K562 (cell line): ENCODE measurements at regions not wholly inside any gene's neighbourhood (a gene's known extent, or its start where the extent isn't known, plus 50 kb on each side); places are given as distances from the start of the nearest gene placed in this dataset.
A peak's percentile ranks its signal among the peaks of the same experiment; 100 is the strongest.

ENCODE experiments used
- ARHGAP35 ChIP-seq: fragments of 450-650 bp; IDR thresholded peaks from 2 replicates; pipeline ENCODE4 v1.6.1; 2018; ENCODE audit not compliant: partially characterized antibody
- ARID4B ChIP-seq: sonication (generic); formaldehyde crosslinking; IDR thresholded peaks from 2 replicates; pipeline ENCODE4 v1.8.0; 2022; ENCODE audit warnings: mild to moderate bottlenecking, missing genetic modification reagents
- CHD4 ChIP-seq: fragments of 200-600 bp; sonication (generic); IDR thresholded peaks from 3 replicates; pipeline ENCODE4 v1.6.1; 2012; ENCODE audit warnings: low read depth, mild to moderate bottlenecking, mixed read lengths, low read length, inconsistent platforms; ENCODE audit not compliant: insufficient read depth, insufficient replicate concordance, poor library complexity, severe bottlenecking
- ETV1 ChIP-seq: fragments of 450-650 bp; conservative IDR thresholded peaks from 2 replicates; pipeline ENCODE4 v1.6.1; 2016; ENCODE audit warnings: missing genetic modification characterization, control low read depth, low read depth, missing compliant biosample characterization
- HNRNPL ChIP-seq: fragments of 200-400 bp; formaldehyde crosslinking; IDR thresholded peaks from 2 replicates; pipeline ENCODE4 v1.6.1; 2017; ENCODE audit warnings: low read depth, mild to moderate bottlenecking, low read length
- KAT2B ChIP-seq: IDR thresholded peaks from one replicate; pipeline ENCODE4 v1.6.1; 2012; ENCODE audit warnings: low read depth, mild to moderate bottlenecking, control low read depth, inconsistent platforms, low read length, moderate library complexity
- MTF1 ChIP-seq: fragments of 250-450 bp; sonication (Bioruptor Pico); IDR thresholded peaks from 2 replicates; pipeline ENCODE4 v1.9.0; 2021; ENCODE audit warnings: moderate library complexity, mild to moderate bottlenecking, inconsistent platforms, borderline replicate concordance
- NR4A1 ChIP-seq, 2 experiments: fragments of 250-450 bp in 1 of 2; fragments of 450-650 bp in 1 of 2; sonication (Bioruptor Pico) in 1 of 2; IDR thresholded peaks; 2 replicates each; pipeline versions ENCODE4 v1.4.0 to v1.6.1; 2016 to 2020; ENCODE audit warnings: mild to moderate bottlenecking in 2 of 2, missing compliant biosample characterization in 1 of 2, missing genetic modification characterization in 1 of 2, moderate library complexity in 1 of 2
- RBBP5 ChIP-seq: fragments of 200-600 bp; sonication (generic); IDR thresholded peaks from 2 replicates; pipeline ENCODE4 v1.6.1; 2012; ENCODE audit warnings: borderline replicate concordance, mild to moderate bottlenecking, low read length, control low read depth, inconsistent platforms; ENCODE audit not compliant: insufficient read depth, poor library complexity, severe bottlenecking
- SP2 ChIP-seq: IDR thresholded peaks from 2 replicates; pipeline ENCODE4 v1.6.1; 2011; ENCODE audit warnings: mild to moderate bottlenecking, low read depth, low read length, moderate library complexity; ENCODE audit not compliant: poor library complexity, severe bottlenecking; ENCODE audit errors: extremely low read depth
- SRF ChIP-seq, 2 experiments: fragments of 250-450, 450-650 bp in 1 of 2; sonication (Bioruptor Pico) in 1 of 2; sonication (generic) in 1 of 2; formaldehyde crosslinking; IDR thresholded peaks; 2 replicates each; pipeline versions ENCODE4 v1.5.0 to v1.5.1; 2020 to 2022; ENCODE audit warnings: mild to moderate bottlenecking in 1 of 2, missing genetic modification reagents in 1 of 2
- TCF3 ChIP-seq: sonication (generic); formaldehyde crosslinking; IDR thresholded peaks from 2 replicates; pipeline ENCODE4 v1.4.0; 2020; ENCODE audit warnings: mild to moderate bottlenecking, missing genetic modification reagents
- ZFX ChIP-seq: sonication (generic); formaldehyde crosslinking; IDR thresholded peaks from 2 replicates; pipeline ENCODE4 v1.8.0; 2022; ENCODE audit warnings: mild to moderate bottlenecking, missing genetic modification reagents, moderate library complexity
- ZNF318 ChIP-seq, 2 experiments: fragments of 450-650 bp; IDR thresholded peaks; 2 replicates each; pipeline ENCODE4 v1.6.1; 2016; ENCODE audit warnings: mild to moderate bottlenecking in 2 of 2, borderline replicate concordance in 1 of 2, low read depth in 1 of 2, moderate library complexity in 1 of 2
- ZNF764 ChIP-seq: fragments of 250-450 bp; sonication (Bioruptor Pico); IDR thresholded peaks from 2 replicates; pipeline ENCODE4 v1.4.0; 2020; ENCODE audit warnings: low read depth, mild to moderate bottlenecking, moderate library complexity

- no peak for TF ChIP-seq MTF1
- TF ChIP-seq KAT2B = no peak
- TF ChIP-seq NR4A1 (CRISPR knock-in tag; IDR thresholded peaks at IDR 0.05) = no peak
- TF ChIP-seq NR4A1 (tag; IDR thresholded peaks at IDR 0.05) = peak; percentile 67; the same call in 1 of the 2 replicates
- TF ChIP-seq HNRNPL = no peak
- TF ChIP-seq TCF3 (CRISPR knock-in tag) = peak; percentile 92
- no peak for TF ChIP-seq ARHGAP35
- TF ChIP-seq ZNF318 (IDR thresholded peaks at IDR 0.05; ENCODE audit: borderline replicate concordance in 1 of 2, low read depth in 1 of 2) = no peak
- TF ChIP-seq SRF (CRISPR knock-in tag; IDR thresholded peaks at IDR 0.05) = no peak
- no peak for TF ChIP-seq ZNF764 (CRISPR knock-in tag)
- no peak for TF ChIP-seq ZFX (CRISPR knock-in tag)
- TF ChIP-seq CHD4 = no peak
- peak; percentile 69 for TF ChIP-seq ETV1 (tag)
- no peak for TF ChIP-seq RBBP5
- no peak for TF ChIP-seq SP2
- no peak for TF ChIP-seq ARID4B (CRISPR knock-in tag)
These were observed 64.0 kb downstream of the BOLA3 start (continued) for GRCh38 chr2:74083750-74084149.
